HS-5 (cell line): ENCODE measurements at regions not wholly inside any gene's neighbourhood (a gene's known extent, or its start where the extent isn't known, plus 50 kb on each side); places are given as distances from the start of the nearest gene placed in this dataset.

ENCODE experiments used
- DNase-seq: peaks from one replicate; pipeline ENCODE4 v3.0.0-alpha.2; 2012; ENCODE audit warnings: low read depth

GRCh38 chr15:79185199-79185598 lies 94.6 kb upstream of the RASGRF1 start:
- no peak for DNase-seq

DNA sequence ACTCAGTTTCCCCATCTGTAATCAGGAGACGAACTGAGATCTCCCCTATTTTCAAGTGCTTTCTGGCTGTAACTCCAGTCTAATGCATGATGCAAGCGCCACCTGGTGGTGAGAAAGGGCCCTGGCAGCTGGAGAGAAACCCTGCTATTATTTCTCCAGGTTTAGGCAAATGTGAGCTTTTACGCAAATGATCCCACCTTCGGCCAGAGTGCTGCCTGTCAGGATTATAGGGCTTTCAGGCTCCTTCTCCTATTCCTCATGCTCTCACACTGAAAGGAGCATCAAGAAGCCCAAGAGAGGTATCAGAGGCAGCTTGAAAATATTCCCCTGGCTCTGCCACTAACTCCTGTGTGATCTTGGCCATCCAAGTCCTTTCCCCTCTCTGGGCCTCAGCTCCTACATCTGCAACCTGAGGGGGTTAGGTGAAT lies 93.9 kb upstream of the RASGRF1 start:
- no peak for DNase-seq

DNA sequence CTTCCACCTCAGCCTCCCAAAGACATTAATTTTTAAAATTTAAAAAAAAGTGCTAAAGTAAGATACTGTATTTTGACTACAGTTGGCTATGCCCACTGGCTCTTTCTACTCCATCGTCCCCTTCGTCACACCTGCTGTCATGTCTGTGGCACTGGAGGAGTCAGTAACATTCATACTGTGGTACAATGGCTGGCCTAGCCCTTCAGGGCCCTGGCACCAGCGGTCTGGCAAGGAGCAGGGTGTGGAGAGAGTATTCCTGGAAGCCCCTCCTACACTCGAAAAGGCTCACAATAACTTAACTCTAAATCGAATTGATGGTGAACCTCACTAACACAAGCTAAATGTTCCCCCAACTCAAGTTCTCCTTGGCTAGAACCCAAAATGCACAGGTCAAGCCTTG lies 89.7 kb upstream of the RASGRF1 start:
- no peak for DNase-seq

DNA sequence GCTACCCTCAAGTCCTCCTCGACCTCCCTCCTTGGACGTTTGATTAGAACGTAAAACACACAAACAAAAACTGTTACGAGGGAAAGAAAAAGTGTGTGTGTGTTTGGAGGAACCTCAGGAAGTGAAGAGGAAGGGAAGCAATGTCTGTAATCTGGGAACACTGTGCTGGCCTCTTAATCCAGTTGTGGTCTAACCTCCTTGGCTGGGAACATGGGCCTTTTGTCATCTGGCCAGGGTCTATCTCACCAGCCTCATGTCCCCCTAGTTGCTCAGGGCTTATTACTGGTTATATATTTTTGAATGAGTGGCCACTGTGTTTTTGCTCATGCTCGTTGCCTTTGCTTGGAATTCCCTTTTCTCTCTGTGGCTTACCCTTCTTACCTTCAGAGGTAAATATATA lies 89.0 kb upstream of the RASGRF1 start:
- DNase-seq, result no peak

DNA sequence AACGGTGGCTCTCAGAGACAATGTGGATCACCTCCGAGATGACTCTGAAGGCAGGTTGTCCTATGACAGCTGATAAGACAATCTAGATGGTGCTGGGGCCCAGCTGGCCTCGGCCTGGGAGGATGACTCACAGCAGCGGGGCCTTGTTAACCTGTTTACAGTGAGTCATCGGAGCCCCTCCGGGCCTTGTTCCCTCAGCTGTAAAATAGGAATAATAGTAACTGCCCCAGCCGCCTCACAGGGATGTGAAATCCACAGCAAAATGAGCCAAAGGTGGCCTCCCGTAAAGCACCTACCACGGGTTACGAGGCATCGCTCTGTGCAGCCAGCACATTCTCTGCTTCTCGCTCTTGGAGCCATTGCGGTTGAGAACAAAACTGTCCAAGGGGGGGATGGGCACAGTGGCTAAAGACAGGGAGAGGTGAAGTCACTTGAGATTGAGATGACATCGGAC lies 88.6 kb upstream of the RASGRF1 start:
- DNase-seq, result no peak

- DNase-seq, result no peak
These were observed 88.0 kb upstream of the RASGRF1 start for GRCh38 chr15:79178594-79178993.

DNA sequence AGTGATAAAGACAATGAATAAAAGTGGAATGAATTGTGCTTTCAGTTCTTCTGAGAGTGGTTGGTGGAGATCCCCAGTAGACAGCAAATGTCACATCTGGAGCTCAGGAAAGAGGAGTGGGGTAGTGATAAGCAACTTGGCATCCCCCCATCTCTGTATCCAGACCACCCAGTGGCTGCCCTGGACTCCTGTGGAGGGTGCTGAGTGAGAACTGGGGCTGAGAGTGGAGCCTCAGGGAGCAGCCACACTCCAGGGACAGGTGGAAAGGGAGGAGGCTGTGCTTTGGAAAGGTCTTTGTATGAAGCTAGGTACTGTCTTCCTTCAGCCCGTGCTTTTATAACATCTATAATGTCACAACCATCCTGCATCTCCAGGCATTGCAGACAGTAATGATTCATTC lies 85.6 kb upstream of the RASGRF1 start:
- DNase-seq, result no peak

DNA sequence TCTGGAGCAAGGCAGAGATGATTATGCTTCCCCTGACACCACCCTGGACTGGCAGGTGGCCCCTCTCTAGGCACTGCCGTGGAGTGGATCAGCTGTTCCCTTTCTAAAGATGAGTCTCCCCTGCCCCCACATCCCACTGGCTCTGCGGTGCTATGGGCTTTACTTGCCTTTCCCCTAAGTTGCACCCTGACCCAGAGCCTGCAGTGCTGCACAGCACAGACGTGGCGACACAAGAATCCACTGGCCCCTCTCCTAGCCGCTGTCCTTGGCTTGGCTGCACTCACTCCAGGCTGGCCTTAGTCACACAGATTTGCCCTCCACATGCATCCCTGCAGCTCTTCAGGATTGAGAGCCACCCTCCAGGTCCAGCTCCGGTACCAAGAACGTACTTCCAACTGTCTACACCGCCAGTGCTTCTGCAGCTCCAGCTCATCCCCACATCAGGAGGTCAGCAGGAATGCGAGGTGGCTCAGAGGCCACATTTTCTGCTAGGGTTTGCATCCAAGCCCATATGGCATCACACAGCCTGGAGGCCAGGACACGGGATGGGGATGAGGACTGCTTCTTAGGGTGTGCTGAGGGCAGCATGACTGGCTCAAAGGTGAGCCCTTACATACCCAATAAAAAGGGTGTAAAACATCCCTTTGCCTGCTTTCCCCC lies 82.4 kb upstream of the RASGRF1 start:
- no peak for DNase-seq

- DNase-seq, result no peak
These were observed 81.5 kb upstream of the RASGRF1 start for GRCh38 chr15:79172032-79172481.

DNA sequence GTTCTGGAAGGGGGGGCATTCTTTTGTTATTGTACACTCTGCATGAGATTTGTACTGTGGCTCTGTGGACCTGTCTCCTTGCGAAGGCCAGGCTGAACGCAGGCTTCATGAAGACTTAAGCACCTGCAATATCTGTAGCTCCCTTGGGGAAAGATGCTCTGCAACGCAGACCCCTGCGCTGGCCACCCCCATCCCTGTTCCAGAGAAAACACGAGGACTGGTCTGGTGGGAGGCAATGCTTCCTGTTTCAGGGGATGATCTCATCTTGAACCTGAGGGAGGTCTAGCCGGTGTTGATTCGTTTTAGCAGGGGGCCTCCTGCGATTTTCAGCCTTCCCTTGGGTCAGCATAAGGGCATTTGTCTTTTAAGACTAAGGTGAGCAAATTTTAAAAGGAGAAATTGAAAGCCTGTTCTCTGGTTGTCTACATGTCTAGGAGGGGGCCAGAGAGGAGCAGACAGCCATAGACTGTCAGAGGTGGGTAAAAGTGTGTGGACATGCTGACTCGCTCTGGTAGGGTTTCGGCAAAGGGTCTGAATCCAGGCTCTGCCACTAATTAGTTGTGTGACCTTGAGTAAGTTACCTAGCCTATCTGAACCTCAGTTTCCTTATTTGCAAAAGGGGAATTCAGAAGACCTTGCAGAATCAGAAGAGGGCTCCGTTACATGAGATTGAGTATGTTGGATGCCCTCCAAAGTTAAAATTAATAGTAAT lies 80.9 kb upstream of the RASGRF1 start:
- no peak for DNase-seq

- DNase-seq, result no peak
These were observed 79.7 kb upstream of the RASGRF1 start for GRCh38 chr15:79170256-79170664.

GRCh38 chr15:79169526-79170133 lies 79.0 kb upstream of the RASGRF1 start:
- no peak for DNase-seq

DNA sequence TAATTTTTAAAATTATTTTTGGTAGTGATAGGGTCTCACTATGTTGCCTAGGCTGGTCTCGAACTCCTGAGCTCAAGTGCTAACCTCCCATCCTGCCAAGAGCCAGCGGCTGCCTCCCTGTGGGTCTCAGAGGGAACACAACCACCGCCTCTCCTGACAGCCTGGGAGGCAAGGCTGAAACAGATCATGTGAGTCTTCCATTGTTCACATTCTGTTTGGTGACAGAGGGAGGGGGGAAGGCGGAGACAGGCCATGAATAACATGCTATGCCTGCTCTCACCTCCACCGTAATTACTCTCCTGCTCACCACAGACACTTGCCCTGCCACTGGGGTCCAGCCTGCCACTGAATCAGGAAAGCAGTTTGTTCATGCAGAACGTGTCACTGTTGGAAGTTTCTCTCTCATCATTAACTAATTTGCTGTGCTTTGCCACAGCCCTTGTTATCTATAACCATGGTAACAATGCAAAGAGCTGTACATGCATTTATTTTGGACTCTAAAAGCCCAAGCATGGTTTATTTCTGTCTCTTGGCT lies 78.4 kb upstream of the RASGRF1 start:
- no peak for DNase-seq

- no peak for DNase-seq
These were observed 77.2 kb upstream of the RASGRF1 start for GRCh38 chr15:79167776-79168175.

GRCh38 chr15:79166311-79166955 lies 75.9 kb upstream of the RASGRF1 start:
- DNase-seq, result no peak

- no peak for DNase-seq
These were observed 73.9 kb upstream of the RASGRF1 start for GRCh38 chr15:79164465-79164864.

DNA sequence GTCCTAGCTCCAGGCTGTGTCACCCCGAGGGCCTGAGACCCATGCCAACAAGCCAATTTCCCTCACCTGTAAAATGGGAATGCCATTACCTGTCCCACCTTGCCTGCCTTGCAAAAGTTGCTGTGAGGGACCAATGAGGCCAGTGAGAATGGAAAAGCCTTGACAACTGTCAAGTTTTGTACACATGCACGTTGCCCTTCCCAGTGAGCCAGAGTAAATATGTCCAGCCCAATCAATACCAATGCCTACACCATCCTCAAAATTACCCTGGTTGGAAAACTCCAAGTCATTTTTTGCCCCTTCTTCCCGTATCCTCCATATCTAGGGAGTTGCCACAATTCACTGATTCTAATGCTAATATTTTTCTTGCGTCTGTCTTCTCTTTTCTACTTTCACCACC lies 73.5 kb upstream of the RASGRF1 start:
- DNase-seq, result no peak

- DNase-seq, result no peak
These were observed 72.8 kb upstream of the RASGRF1 start for GRCh38 chr15:79163395-79163794.

DNA sequence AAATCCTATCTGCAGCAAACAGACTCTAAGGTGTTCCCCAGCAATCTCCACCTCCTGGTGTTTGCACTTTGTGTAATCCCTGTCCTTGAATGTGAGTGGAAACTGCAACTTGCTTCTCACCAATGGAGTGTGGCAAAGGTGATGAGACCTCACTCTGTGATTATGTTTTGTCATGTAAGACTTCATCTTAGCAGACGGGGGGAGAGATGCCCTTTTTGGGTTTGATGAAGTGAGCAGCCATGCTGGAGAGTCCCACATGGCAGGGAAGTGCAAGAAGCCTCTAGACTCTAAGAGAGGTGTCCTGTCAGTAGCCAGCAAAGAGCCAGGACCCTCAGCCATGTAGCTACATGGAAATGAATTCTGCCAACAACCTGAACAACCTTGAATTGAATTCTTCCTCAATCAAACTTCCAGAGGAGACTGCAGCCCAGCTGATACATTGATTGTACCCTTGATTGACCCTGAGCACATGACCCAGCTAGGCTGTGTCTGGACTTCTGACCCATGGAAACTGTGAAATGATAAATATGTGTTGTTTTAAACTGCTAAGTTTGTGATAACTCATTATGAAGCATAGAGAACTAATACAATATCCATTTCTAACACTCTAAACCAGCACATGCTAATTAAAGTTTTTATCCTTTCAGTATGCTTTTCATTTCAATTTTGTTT lies 71.4 kb upstream of the RASGRF1 start:
- no peak for DNase-seq

GRCh38 chr15:79160211-79160610 lies 69.6 kb upstream of the RASGRF1 start:
- DNase-seq, result no peak

GRCh38 chr15:79157631-79158592 lies 67.3 kb upstream of the RASGRF1 start:
- no peak for DNase-seq
